ENCODE measurements at regions not wholly inside any gene's neighbourhood (a gene's known extent, or its start where the extent isn't known, plus 50 kb on each side); places are given as distances from the start of the nearest gene placed in this dataset.

GRCh38 chr10:129097776-129098330 lies 369.2 kb upstream of the MGMT start:
- no peak for TF ChIP-seq CTCF (conservative IDR thresholded peaks at IDR 0.05)

GRCh38 chr10:129098517-129098916 lies 368.5 kb upstream of the MGMT start:
- TF ChIP-seq CTCF (conservative IDR thresholded peaks at IDR 0.05) = no peak
- H3K27ac ChIP-seq = no peak overlapping the region

More at GRCh38 chr10:129097776-129098330, 369.2 kb upstream of the MGMT start:
- no peak overlapping the region for H3K27ac ChIP-seq

GRCh38 chr10:129099486-129099885 lies 367.6 kb upstream of the MGMT start:
- H3K27ac ChIP-seq = no peak overlapping the region
- TF ChIP-seq CTCF (conservative IDR thresholded peaks at IDR 0.05) = no peak

- TF ChIP-seq CTCF (conservative IDR thresholded peaks at IDR 0.05) = no peak
- H3K27ac ChIP-seq = no peak overlapping the region
Measured at GRCh38 chr10:129099992-129100391, 367.0 kb upstream of the MGMT start.

GRCh38 chr10:129101232-129101980 lies 365.6 kb upstream of the MGMT start:
- TF ChIP-seq CTCF (conservative IDR thresholded peaks at IDR 0.05) = no peak
- no peak overlapping the region for H3K27ac ChIP-seq

- H3K27ac ChIP-seq = no peak overlapping the region
- TF ChIP-seq CTCF (conservative IDR thresholded peaks at IDR 0.05) = no peak
Measured at GRCh38 chr10:129102906-129103693, 363.9 kb upstream of the MGMT start.
